Mesendoderm (in vitro differentiated cells): ENCODE measurements at regions not wholly inside any gene's neighbourhood (a gene's known extent, or its start where the extent isn't known, plus 50 kb on each side); places are given as distances from the start of the nearest gene placed in this dataset.
"Not testable (repeated sequence)": the region's sequence is repeated elsewhere in the genome, so short reads cannot be mapped to it uniquely, and the experiment has no call there.

Experiments used
- DNase-seq: peaks from one replicate; pipeline ENCODE4 v3.0.0; 2013
- H2AK5ac ChIP-seq: 2 replicates; pipeline ENCODE4 v1.6.1; 2013; ENCODE audit warnings: low read length, inconsistent platforms
- H2BK120ac ChIP-seq: 2 replicates; pipeline ENCODE4 v1.6.1; 2013; ENCODE audit warnings: low read depth, mild to moderate bottlenecking, low read length, moderate library complexity, mixed read lengths
- H2BK15ac ChIP-seq: replicated peaks from 2 replicates; pipeline ENCODE4 v1.6.1; 2013; ENCODE audit warnings: low read depth, mild to moderate bottlenecking, moderate library complexity
- H2BK5ac ChIP-seq: 2 replicates; pipeline ENCODE4 v1.6.1; 2013; ENCODE audit warnings: low read length, inconsistent platforms
- H3K18ac ChIP-seq: 2 replicates; pipeline ENCODE4 v1.6.1; 2013; ENCODE audit warnings: mild to moderate bottlenecking, low read length, mixed read lengths
- H3K23ac ChIP-seq: one replicate; pipeline ENCODE4 v1.6.1; 2013; ENCODE audit warnings: low read length
- H3K27ac ChIP-seq: 2 replicates; pipeline ENCODE4 v1.5.1; 2013; ENCODE audit warnings: low read depth, mild to moderate bottlenecking, inconsistent platforms, low read length, moderate library complexity
- H3K27me3 ChIP-seq: 2 replicates; pipeline ENCODE4 v1.6.1; 2013; ENCODE audit warnings: low read length, control low read depth, mild to moderate bottlenecking, inconsistent platforms; ENCODE audit not compliant: insufficient read depth, poor library complexity
- H3K36me3 ChIP-seq: 2 replicates; pipeline ENCODE4 v1.6.1; 2013; ENCODE audit warnings: low read length, inconsistent platforms; ENCODE audit not compliant: control insufficient read depth, insufficient read depth
- H3K4ac ChIP-seq: one replicate; pipeline ENCODE4 v1.6.1; 2013; ENCODE audit warnings: low read depth, mild to moderate bottlenecking, low read length, moderate library complexity
- H3K4me1 ChIP-seq: 2 replicates; pipeline ENCODE4 v1.6.1; 2013; ENCODE audit warnings: low read depth, low read length, inconsistent platforms; ENCODE audit not compliant: control insufficient read depth
- H3K4me2 ChIP-seq: 2 replicates; pipeline ENCODE4 v1.6.1; 2013; ENCODE audit warnings: low read length
- H3K4me3 ChIP-seq: 2 replicates; pipeline ENCODE4 v1.5.1; 2013; ENCODE audit warnings: mild to moderate bottlenecking, low read length
- H3K56ac ChIP-seq: one replicate; pipeline ENCODE4 v1.6.1; 2013; ENCODE audit warnings: low read length
- H3K79me1 ChIP-seq: 2 replicates; pipeline ENCODE4 v1.6.1; 2013; ENCODE audit warnings: low read length, inconsistent platforms
- H3K79me2 ChIP-seq: 2 replicates; pipeline ENCODE4 v1.6.1; 2013; ENCODE audit warnings: mild to moderate bottlenecking, low read length; ENCODE audit not compliant: control insufficient read depth, insufficient read depth
- H3K9ac ChIP-seq: 2 replicates; pipeline ENCODE4 v1.6.1; 2013; ENCODE audit warnings: low read length, inconsistent platforms
- H4K5ac ChIP-seq: one replicate; pipeline ENCODE4 v1.6.1; 2013; ENCODE audit warnings: low read length
- H4K8ac ChIP-seq: one replicate; pipeline ENCODE4 v1.6.1; 2013; ENCODE audit warnings: low read depth, mild to moderate bottlenecking, control low read depth, low read length, moderate library complexity
- WGBS: extraction: QIAGEN DNeasy Blood & Tissue Kit; methylation state at CpG from one replicate; pipeline ENCODE4 v1.1.7; 2013; ENCODE audit warnings: low lambda C conversion rate, missing lambda C conversion rate; ENCODE audit not compliant: insufficient coverage; ENCODE audit errors: extremely low coverage; 5-methylcytosine and 5-hydroxymethylcytosine counted together

- Histone ChIP-seq H3K56ac (no peak overlapping the region), H2BK15ac (no peak overlapping the region), H2AK5ac (no peak overlapping the region), H3K27ac (no peak overlapping the region), H3K4me2 (no peak overlapping the region), H3K18ac (no peak overlapping the region), H3K79me1 (no peaks in the 10 kb centered on the region), H3K36me3 (no peaks in the 10 kb centered on the region), H2BK120ac (no peak overlapping the region), H4K8ac (no peak overlapping the region), H3K4me1 (no peaks in the 10 kb centered on the region), H3K79me2 (no peaks in the 10 kb centered on the region), H4K5ac (no peak overlapping the region), H3K4me3 (no peak overlapping the region), H2BK5ac (no peak overlapping the region), H3K23ac (no peak overlapping the region), H3K27me3 (no peaks in the 10 kb centered on the region), H3K4ac (no peak overlapping the region), H3K9ac (no peak overlapping the region)
- DNase-seq = no peak
- WGBS = no CpG with 5 or more reads among the region's 2 CpGs
Measured at GRCh38 chr9:22189471-22189870, 180.4 kb upstream of the CDKN2B start.

GRCh38 chr9:22197000-22197399 lies 187.9 kb upstream of the CDKN2B start:
- not testable (repeated sequence) for H2AK5ac ChIP-seq, H3K4ac ChIP-seq, H3K79me1 ChIP-seq, H4K5ac ChIP-seq, H2BK5ac ChIP-seq, H3K27ac ChIP-seq, H3K23ac ChIP-seq, H3K9ac ChIP-seq, H3K27me3 ChIP-seq, H3K18ac ChIP-seq, H4K8ac ChIP-seq, H2BK15ac ChIP-seq, H3K4me2 ChIP-seq, H3K4me3 ChIP-seq, DNase-seq, H3K4me1 ChIP-seq, H3K79me2 ChIP-seq, H2BK120ac ChIP-seq, H3K56ac ChIP-seq, H3K36me3 ChIP-seq
- WGBS = no CpG with 5 or more reads among the region's 2 CpGs

- Histone ChIP-seq H2BK120ac (no peak overlapping the region), H2BK5ac (no peak overlapping the region), H3K4ac (no peak overlapping the region), H3K4me1 (no peaks in the 10 kb centered on the region), H3K79me2 (no peaks in the 10 kb centered on the region), H2BK15ac (no peak overlapping the region), H3K79me1 (no peaks in the 10 kb centered on the region), H3K9ac (no peak overlapping the region), H3K23ac (no peak overlapping the region), H3K18ac (no peak overlapping the region), H2AK5ac (no peak overlapping the region), H3K27ac (no peak overlapping the region), H3K27me3 (no peaks in the 10 kb centered on the region), H3K4me3 (no peak overlapping the region), H4K5ac (no peak overlapping the region), H3K4me2 (no peak overlapping the region), H4K8ac (no peak overlapping the region), H3K36me3 (no peaks in the 10 kb centered on the region), H3K56ac (no peak overlapping the region)
- no peak for DNase-seq
Measured at GRCh38 chr9:22198681-22199080, 189.6 kb upstream of the CDKN2B start.

- H3K4me3 ChIP-seq = no peak overlapping the region
- H3K4me2 ChIP-seq = no peak overlapping the region
- H3K27me3 ChIP-seq = no peaks in the 10 kb centered on the region
- no peaks in the 10 kb centered on the region for H3K4me1 ChIP-seq
- H3K4ac ChIP-seq = no peak overlapping the region
- no peak overlapping the region for H2BK15ac ChIP-seq
- DNase-seq = no peak
- H4K8ac ChIP-seq = no peak overlapping the region
- no peak overlapping the region for H4K5ac ChIP-seq
- no peaks in the 10 kb centered on the region for H3K79me1 ChIP-seq
- H3K27ac ChIP-seq = no peak overlapping the region
- H2AK5ac ChIP-seq = no peak overlapping the region
- no peak overlapping the region for H3K23ac ChIP-seq
- H2BK120ac ChIP-seq = no peak overlapping the region
- H3K79me2 ChIP-seq = no peaks in the 10 kb centered on the region
- H3K36me3 ChIP-seq = no peaks in the 10 kb centered on the region
- H2BK5ac ChIP-seq = no peak overlapping the region
- no peak overlapping the region for H3K18ac ChIP-seq
- H3K56ac ChIP-seq = no peak overlapping the region
- no peak overlapping the region for H3K9ac ChIP-seq
- whole genome bisulfite sequencing = no CpG with 5 or more reads among the region's 1 CpG
Measured at GRCh38 chr9:22201256-22201655, 192.2 kb upstream of the CDKN2B start.

GRCh38 chr9:22203371-22204138 lies 194.4 kb upstream of the CDKN2B start:
- Histone ChIP-seq H2BK5ac (no peak overlapping the region), H3K4me3 (no peak overlapping the region), H3K27me3 (no peaks in the 10 kb centered on the region), H3K4ac (no peak overlapping the region), H3K9ac (no peak overlapping the region), H3K56ac (no peak overlapping the region), H2BK120ac (no peak overlapping the region), H3K23ac (no peak overlapping the region), H4K5ac (no peak overlapping the region), H3K4me2 (no peak overlapping the region), H3K79me1 (no peaks in the 10 kb centered on the region), H3K4me1 (no peaks in the 10 kb centered on the region), H3K36me3 (no peaks in the 10 kb centered on the region), H3K27ac (no peak overlapping the region), H4K8ac (no peak overlapping the region), H2AK5ac (no peak overlapping the region), H3K79me2 (no peaks in the 10 kb centered on the region), H3K18ac (no peak overlapping the region), H2BK15ac (no peak overlapping the region)
- no CpG with 5 or more reads among the region's 8 CpGs for WGBS
- DNase-seq = peak; percentile 5

GRCh38 chr9:22204240-22204639 lies 195.1 kb upstream of the CDKN2B start:
- Histone ChIP-seq H3K27me3 (no peaks in the 10 kb centered on the region), H3K79me1 (no peaks in the 10 kb centered on the region), H3K56ac (no peak overlapping the region), H3K79me2 (no peaks in the 10 kb centered on the region), H4K8ac (no peak overlapping the region), H3K4me2 (no peak overlapping the region), H3K27ac (no peak overlapping the region), H2BK5ac (no peak overlapping the region), H2BK120ac (no peak overlapping the region), H2AK5ac (no peak overlapping the region), H3K4ac (no peak overlapping the region), H2BK15ac (no peak overlapping the region), H3K18ac (no peak overlapping the region), H3K9ac (no peak overlapping the region), H3K23ac (no peak overlapping the region), H3K4me1 (no peaks in the 10 kb centered on the region), H3K36me3 (no peaks in the 10 kb centered on the region), H3K4me3 (no peak overlapping the region), H4K5ac (no peak overlapping the region)
- no peak for DNase-seq
- no CpG with 5 or more reads among the region's 2 CpGs for WGBS
